Ovary (tissue), 7 donors: ENCODE measurements at regions not wholly inside any gene's neighbourhood (a gene's known extent, or its start where the extent isn't known, plus 50 kb on each side); places are given as distances from the start of the nearest gene placed in this dataset.

ENCODE experiments used
- DNase-seq, 5 donors: peaks; one replicate each; pipeline ENCODE4 v3.0.0-alpha.2; 2019 to 2020
- H3K27ac ChIP-seq, 2 donors: fragments of 200-600 bp; one replicate each; pipeline versions ENCODE4 v1.5.1 to v1.8.0; 2019 to 2022
- H3K27me3 ChIP-seq: fragments of 200-600 bp; one replicate; pipeline ENCODE4 v1.8.0; 2022
- H3K36me3 ChIP-seq: fragments of 200-600 bp; sonication (generic); one replicate; pipeline ENCODE4 v1.5.1; 2019
- H3K4me1 ChIP-seq: one replicate; pipeline ENCODE4 v1.8.1; 2013; ENCODE audit warnings: mild to moderate bottlenecking, moderate library complexity; ENCODE audit not compliant: insufficient read depth
- H3K4me3 ChIP-seq: fragments of 200-600 bp; sonication (generic); one replicate; pipeline ENCODE4 v1.5.1; 2017
- H3K9me3 ChIP-seq, 2 donors: fragments of 200-600 bp in 1 of 2; sonication (generic) in 1 of 2; one replicate each; pipeline versions ENCODE4 v1.5.1 to v1.8.1; 2013 to 2019; ENCODE audit warnings: mild to moderate bottlenecking in 1 of 2, moderate library complexity in 1 of 2
- EP300 ChIP-seq: sonication (generic); formaldehyde crosslinking; IDR thresholded peaks from one replicate; pipeline ENCODE4 v1.6.1; 2017; ENCODE audit warnings: antibody characterized with exemption
- POLR2A ChIP-seq: fragments of 450-650 bp; IDR thresholded peaks from one replicate; pipeline ENCODE4 v1.6.1; 2017; ENCODE audit warnings: antibody characterized with exemption, mild to moderate bottlenecking, moderate library complexity
- WGBS, 3 donors: extraction: QIAGEN DNeasy Blood & Tissue Kit in 1 of 3; methylation state at CpG; one replicate each; pipeline versions ENCODE4 v1.1.5 to v1.1.7; 2013 to 2017; 5-methylcytosine and 5-hydroxymethylcytosine counted together
- intact Hi-C, 4 donors: fragments of 100-400 bp; cut with DNase I; formaldehyde crosslinking; loops; one replicate each; pipeline versions ENCODE4 v1.11.0 to v1.15.1; 2022 to 2023
- TF ChIP-seq, protein P1 (sequence below), 3 donors: fragments of 450-650 bp in 2 of 3; fragments of 200-600 bp in 1 of 3; IDR thresholded peaks; one replicate each; pipeline versions ENCODE4 v1.5.1 to v1.8.0; 2016 to 2022; ENCODE audit warnings: antibody characterized with exemption in 3 of 3, mild to moderate bottlenecking in 1 of 3
- donor health status: DM: no; HTN: no; CAD: no; lungs with moderate emphysema.
- donor health status: DM: no; HTN: no; CAD: no.
- donor health status: Bipolar disorder and iron deficiency.
- donor health status: DM: no; HTN: no; CAD: no.
- donor health status: DM: yes; HTN: yes; CAD: no.

DNA sequence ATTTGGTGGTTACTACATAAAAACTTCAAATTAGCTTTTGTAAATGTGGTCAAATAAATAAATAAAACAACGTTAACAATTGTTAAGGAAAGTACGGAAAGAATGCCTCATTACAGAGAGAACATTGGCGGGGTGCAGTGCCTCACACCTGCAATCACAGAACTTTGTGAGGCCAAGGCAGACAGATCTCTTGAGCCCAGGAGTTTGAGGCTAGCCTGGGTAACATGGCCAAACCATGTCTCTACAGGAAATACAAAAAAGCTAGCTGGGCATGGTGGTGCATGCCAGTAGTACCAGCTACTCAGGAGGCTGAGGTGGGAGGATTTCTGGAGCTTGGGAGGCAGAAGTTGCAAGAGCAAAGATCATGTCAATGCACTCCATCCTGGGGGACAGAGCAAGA is 59.4 kb upstream of the VPREB1 start:
- H3K36me3 ChIP-seq = no peaks in the 10 kb centered on the region
- H3K27ac ChIP-seq = no peak overlapping the region
- TF ChIP-seq, protein P1, sequence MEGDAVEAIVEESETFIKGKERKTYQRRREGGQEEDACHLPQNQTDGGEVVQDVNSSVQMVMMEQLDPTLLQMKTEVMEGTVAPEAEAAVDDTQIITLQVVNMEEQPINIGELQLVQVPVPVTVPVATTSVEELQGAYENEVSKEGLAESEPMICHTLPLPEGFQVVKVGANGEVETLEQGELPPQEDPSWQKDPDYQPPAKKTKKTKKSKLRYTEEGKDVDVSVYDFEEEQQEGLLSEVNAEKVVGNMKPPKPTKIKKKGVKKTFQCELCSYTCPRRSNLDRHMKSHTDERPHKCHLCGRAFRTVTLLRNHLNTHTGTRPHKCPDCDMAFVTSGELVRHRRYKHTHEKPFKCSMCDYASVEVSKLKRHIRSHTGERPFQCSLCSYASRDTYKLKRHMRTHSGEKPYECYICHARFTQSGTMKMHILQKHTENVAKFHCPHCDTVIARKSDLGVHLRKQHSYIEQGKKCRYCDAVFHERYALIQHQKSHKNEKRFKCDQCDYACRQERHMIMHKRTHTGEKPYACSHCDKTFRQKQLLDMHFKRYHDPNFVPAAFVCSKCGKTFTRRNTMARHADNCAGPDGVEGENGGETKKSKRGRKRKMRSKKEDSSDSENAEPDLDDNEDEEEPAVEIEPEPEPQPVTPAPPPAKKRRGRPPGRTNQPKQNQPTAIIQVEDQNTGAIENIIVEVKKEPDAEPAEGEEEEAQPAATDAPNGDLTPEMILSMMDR (IDR thresholded peaks at IDR 0.05) = no peak
- TF ChIP-seq POLR2A (no peak), EP300 (no peak)
- no peaks in the 10 kb centered on the region for H3K9me3 ChIP-seq
- H3K4me3 ChIP-seq = no peak overlapping the region
- WGBS, 3 donors = 47 to 56% (median 50%) methylated on average over 3 of the region's 3 CpGs
- no peak for DNase-seq
- H3K4me1 ChIP-seq = no peaks in the 10 kb centered on the region
- intact Hi-C loops = no loop called here
- no peaks in the 10 kb centered on the region for H3K27me3 ChIP-seq

DNA sequence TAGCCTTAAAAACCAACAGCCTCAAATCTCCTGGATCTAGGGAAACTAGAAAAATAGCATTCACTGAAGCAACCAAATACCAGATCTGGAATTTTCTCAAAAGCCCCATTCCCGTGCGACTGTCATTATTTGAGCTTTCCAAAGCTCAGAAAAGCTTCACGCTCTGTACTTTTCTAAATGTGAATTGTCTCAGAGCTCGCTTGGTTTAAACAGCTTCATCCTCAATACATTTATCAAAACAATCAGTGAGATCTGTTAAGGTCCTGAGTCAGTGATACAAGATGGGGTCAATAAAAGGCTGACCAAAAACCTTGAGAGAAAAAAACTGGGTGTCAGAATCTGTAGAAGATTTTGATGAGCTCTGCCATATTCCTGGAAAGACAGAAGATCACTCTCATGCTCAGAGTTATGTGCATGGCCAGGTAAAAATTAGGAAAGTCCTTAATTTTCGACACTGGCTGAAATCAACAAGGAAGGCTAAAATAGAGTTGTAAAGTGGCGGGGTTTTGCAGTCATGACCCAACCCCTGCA is 60.2 kb upstream of the VPREB1 start:
- Histone ChIP-seq H3K9me3 (no peaks in the 10 kb centered on the region), H3K27ac (no peak overlapping the region), H3K36me3 (no peaks in the 10 kb centered on the region), H3K4me1 (no peaks in the 10 kb centered on the region), H3K27me3 (no peaks in the 10 kb centered on the region), H3K4me3 (no peak overlapping the region)
- TF ChIP-seq EP300 (no peak), POLR2A (no peak)
- TF ChIP-seq, protein P1 (IDR thresholded peaks at IDR 0.05) = no peak
- WGBS, 3 donors = 59 to 61% (median 61%) methylated on average over 6 of the region's 6 CpGs
- no peak for DNase-seq
- intact Hi-C loops = no loop called here

DNA sequence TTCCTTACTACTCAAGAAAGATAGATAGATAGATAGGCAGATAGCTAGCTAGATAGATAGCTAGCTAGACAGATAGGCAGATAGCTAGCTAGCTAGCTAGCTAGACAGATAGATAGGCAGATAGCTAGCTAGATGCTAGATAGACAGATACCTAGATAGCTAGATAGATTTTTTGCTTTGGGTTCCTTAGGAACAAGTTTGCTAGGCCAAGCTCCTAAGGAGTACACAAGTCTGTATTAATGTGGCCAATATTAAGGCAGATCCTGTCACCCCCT is 61.7 kb upstream of the VPREB1 start:
- H3K4me3 ChIP-seq = no peak overlapping the region
- no peak for DNase-seq
- no peaks in the 10 kb centered on the region for H3K9me3 ChIP-seq
- H3K36me3 ChIP-seq = no peaks in the 10 kb centered on the region
- TF ChIP-seq EP300 (no peak), POLR2A (no peak)
- TF ChIP-seq, protein P1 (IDR thresholded peaks at IDR 0.05) = no peak
- H3K27ac ChIP-seq = no peak overlapping the region
- no peaks in the 10 kb centered on the region for H3K27me3 ChIP-seq
- intact Hi-C loops = no loop called here
- H3K4me1 ChIP-seq = no peaks in the 10 kb centered on the region

DNA sequence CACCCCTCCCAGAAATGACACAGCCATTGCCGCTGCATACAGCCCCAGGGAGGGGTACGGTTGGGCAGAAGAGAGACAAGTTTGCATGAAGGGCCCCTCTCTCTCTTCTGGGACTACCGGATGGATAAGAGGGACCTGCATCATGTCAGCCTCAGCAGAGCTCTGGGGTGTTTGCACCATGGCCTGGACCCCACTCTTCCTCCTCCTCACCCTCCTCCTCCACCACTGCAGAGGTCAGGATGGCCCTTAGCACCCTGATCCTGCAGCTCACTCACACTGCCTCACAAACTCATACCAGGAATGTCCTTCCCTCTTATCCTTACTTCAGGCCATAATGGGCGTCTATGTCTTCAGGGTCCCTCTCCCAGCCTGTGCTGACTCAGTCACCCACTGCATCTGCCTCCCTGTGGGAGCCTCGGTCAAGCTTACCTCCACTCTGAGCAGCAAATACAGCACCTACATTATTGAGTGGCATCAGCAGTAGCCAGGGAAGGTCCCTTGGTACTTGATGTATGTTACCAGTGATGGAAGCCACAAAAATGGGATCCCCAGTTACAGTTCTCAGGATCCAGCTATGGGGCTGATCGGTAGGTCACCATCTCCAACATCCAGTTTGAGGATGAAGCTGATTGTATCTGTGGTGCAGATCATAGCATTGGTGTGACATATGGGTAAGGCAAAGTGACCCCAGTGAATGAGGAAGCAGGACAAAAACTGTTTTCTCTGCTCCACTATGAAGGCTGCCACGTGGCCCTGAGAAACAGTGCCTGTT is 62.2 kb upstream of the VPREB1 start:
- WGBS, 3 donors = 65 to 80% (median 68%) methylated on average over 7 of the region's 7 CpGs
- no peak for DNase-seq
- no peaks in the 10 kb centered on the region for H3K36me3 ChIP-seq
- H3K9me3 ChIP-seq = no peaks in the 10 kb centered on the region
- no peak for TF ChIP-seq EP300
- TF ChIP-seq, protein P1 (IDR thresholded peaks at IDR 0.05) = no peak
- TF ChIP-seq POLR2A = no peak
- H3K4me1 ChIP-seq = no peaks in the 10 kb centered on the region
- H3K27me3 ChIP-seq = no peaks in the 10 kb centered on the region
- no peak overlapping the region for H3K4me3 ChIP-seq
- intact Hi-C loops = no loop called here
- H3K27ac ChIP-seq = no peak overlapping the region
